HG02981 (cell line): ENCODE measurements at regions not wholly inside any gene's neighbourhood (a gene's known extent, or its start where the extent isn't known, plus 50 kb on each side); places are given as distances from the start of the nearest gene placed in this dataset.
"Not testable (repeated sequence)": the region's sequence is repeated elsewhere in the genome, so short reads cannot be mapped to it uniquely, and the experiment has no call there.

Experiments
- ATAC-seq: cut with Tn5 transposase; IDR thresholded peaks from one replicate; pipeline ENCODE4 v1.9.1; 2021; ENCODE audit warnings: mild to moderate bottlenecking, moderate library complexity; ENCODE audit not compliant: unreplicated experiment

- no peak for ATAC-seq
Measured at GRCh38 chr2:129922571-129923264, 56.7 kb upstream of the RAB6C start.

- no peak for ATAC-seq
Measured at GRCh38 chr2:129923265-129924091, 56.0 kb upstream of the RAB6C start.

DNA sequence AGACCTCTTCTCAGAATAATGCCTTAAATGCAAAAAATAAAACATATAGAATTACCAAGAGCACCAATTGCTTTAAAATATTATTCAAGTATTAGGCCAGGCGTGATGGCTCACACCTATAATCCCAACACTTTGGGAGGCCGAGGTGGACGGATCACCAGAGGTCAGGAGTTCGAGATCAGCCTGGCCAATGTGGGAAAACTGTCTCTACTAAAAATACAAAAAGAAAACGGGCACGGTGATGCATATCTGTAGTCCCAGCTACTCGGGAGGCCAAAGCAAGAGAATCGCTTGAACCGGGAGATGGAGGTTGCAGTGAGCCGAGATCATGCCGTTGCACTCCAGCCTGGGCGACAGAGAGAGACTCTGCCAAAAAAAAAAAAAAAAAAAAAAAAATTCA is 55.4 kb upstream of the RAB6C start:
- ATAC-seq: not testable (repeated sequence)

DNA sequence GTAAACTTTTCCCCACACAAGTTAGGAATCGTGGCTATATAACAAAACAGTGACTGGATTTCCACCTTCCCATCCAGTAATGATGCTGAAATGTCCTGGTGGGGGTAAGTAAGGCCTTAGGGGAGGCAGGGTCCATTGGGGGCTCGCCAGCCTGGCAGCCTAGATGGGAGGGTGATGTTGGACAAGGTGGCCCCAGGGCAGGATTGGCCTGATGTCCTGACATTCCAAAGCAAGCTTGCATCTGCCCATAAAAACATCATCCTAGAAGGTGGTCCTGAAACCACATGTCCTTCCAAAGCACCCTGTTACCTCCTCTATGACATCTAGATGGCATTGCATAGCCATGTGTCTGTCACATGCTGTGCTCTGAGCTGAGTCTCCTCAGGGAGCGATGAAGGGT is 54.1 kb upstream of the RAB6C start:
- no peak for ATAC-seq

DNA sequence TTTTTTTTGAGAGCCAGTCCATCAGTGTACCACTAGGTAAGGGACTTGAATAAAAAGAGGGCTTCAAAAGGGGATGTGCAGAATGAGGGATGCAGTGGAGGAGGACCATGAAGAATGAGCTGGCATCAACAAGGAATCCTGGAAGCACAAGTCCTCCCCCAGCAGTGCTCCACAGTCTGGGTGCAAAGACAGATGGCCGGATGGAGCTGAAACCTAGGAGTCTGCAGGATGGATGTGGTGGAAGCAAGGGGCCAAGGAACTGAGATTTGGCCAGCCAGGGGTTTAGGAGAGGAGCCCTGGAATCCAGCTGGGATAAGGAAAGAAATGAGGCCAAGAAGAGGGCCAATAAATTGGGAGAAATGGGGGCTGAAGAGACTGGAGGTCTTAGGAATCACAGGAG is 51.8 kb upstream of the RAB6C start:
- ATAC-seq: no peak

GRCh38 chr2:129929321-129930290 is 49.9 kb upstream of the RAB6C start:
- ATAC-seq: no peak
